ENCODE measurements at regions not wholly inside any gene's neighbourhood (a gene's known extent, or its start where the extent isn't known, plus 50 kb on each side); places are given as distances from the start of the nearest gene placed in this dataset.

DNA sequence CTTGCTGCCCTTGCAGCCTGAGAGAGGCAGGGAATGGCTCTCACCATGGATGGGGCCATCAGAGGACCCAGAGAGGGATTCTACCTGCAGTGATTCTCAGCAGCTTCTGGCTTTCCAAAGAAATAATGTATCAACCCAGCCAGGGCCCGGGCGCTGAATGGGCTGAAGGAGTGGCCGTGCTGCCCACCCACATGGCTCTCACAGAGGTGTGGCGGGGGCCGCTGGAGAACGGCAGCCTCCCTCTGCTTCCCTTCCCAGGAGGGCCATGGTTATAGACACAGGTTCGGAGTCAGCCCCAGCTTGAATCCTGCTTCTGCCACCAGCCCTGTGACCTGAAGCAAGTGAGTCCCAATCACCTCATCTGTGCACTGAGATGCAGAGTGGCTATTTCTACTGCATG lies 82.7 kb downstream of the THAP12 start:
- in situ Hi-C loops (cut with HindIII; ENCODE audit: low sequenced_read_pairs), result no loop called here
- DNase-seq (ENCODE audit: low spot score), result no peak

DNA sequence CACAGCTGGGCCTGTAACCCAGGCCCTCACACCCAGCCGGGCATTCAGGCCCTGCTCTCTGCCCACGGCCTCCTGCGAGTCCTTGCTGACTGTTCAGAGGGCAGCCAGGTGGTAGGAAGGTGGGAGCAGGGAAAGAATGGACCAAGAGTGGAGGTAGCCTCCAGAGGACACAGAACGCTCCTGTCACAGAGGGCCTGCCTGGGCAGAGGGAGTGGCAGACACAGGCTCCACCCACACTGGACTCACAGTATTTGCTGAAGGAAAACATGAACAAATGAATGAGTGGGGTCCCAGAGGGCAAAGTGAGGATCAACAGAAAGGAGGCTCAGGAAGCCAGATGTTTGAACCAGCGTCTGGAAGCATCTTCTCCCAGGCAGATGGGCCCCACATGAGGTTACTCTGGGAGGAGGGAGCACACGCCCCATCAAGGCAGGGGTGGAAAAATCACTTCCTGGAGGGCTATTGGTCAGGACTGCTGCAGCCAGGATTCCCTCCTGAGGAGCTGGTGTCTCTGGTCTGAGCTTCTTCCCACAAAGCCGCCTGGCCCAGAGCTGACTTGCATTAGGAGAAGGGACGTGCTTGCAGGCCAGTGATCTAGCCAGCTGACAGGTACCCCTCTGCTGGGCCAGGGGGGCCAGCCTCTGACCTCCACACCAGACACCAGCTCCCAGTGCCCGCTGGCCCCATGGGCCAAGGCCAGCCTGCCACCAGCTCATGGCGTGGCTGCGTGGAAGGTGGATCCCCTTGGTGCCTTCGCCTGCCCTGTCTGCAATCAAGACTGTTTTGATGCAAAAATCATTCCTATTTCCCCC lies 84.0 kb downstream of the THAP12 start:
- DNase-seq (ENCODE audit: low spot score), result no peak
- in situ Hi-C loops (cut with HindIII; ENCODE audit: low sequenced_read_pairs), result no loop called here

DNA sequence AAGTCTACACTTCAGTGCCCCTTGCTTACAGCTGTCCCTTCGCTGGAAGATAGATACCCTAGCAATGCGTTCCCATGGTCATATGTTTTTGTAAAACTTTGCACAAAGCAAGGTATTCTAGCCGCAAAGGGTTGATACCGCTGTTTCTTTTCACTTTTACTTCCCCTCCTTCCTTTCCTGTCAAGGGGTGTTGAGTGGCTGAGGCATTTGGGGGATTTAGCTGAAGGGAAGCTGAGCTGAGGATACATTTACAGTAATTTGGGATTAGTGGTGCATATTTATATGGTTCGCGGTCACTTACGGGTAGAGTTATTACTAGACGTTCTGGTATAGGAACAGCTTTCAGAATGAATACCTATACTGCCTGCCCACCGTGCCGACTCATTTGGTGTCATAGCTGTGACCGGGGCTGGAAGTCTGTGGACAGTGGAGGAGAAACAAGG lies 86.9 kb upstream of the WNT11 start:
- DNase-seq (ENCODE audit: low spot score), result no peak
- in situ Hi-C loops (cut with HindIII; ENCODE audit: low sequenced_read_pairs), result no loop called here

DNA sequence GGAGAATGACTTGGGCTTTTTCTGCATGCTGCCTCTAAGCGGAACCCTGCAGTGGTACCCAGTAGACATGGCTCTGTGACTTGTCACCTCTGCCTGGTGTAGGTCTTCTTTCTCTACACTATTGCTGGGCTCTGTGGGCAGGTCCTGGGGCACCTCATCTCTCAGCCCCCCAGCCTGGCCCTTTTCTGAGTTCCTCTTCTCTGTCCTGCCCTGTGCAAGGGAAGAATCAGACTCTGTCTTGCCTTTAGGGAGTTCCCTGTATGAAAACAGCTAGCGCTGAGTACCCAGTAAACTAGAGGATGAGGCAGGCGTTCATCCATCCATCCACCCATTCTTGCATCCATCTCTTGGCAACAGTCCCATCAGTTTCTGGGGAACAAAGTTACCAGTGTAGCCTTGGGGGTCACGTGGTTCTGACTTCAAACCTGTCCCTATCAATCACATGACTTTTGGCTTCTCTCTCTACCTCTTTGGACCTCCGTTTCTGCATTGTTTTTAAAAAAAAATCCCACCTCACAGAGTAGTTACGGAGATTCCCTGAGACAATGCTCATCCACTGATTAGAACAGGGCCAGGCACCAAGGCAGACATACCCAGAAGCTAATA lies 86.4 kb upstream of the WNT11 start:
- no peak for DNase-seq (ENCODE audit: low spot score)
- in situ Hi-C loops (cut with HindIII; ENCODE audit: low sequenced_read_pairs), result no loop called here

DNA sequence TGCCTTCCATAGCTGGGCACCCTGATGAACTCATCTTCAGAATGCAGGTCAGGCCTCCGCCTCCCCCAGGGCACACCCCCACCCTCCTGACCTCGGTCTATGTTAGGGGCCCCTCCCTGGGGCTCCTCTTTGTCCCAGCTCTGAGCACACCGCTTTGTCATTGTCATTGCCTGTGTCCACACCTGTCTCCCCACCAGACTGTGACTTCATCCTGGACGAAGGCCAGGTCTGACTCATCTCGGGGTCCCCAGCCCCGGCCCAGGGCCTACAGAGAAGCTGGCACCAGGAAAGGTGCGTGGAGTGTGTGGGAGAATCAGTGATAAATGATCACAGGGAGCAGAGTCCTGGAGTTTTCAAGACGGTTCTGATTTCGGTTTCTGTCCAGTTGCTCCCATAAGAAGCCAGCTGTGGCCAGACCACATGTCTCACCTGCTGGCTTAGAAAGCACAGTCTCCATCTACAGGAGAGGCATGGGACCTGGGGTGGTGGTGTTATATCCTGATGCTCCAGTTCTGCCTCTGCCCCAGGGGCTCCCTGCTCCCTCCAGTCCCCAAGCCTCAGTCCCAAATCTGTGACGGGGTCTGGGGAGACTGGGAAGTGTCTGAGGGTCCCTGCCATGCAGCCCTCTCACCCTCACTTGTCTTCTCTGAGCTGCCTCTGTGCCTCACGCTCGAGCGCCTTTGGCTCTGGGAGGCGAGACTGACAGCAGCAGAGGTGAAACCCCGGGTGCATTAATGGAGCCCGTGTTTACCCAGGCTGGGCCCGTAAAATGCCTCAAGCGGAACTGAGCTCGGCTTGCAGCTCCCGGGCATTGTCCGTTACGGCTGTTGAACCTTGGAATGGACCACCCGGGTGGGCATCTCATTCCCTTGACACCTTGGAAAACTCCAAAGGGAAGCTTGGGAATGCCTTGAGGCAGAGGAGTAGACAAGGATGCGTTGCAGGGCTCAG lies 85.5 kb upstream of the WNT11 start:
- no peak for DNase-seq (ENCODE audit: low spot score)

DNA sequence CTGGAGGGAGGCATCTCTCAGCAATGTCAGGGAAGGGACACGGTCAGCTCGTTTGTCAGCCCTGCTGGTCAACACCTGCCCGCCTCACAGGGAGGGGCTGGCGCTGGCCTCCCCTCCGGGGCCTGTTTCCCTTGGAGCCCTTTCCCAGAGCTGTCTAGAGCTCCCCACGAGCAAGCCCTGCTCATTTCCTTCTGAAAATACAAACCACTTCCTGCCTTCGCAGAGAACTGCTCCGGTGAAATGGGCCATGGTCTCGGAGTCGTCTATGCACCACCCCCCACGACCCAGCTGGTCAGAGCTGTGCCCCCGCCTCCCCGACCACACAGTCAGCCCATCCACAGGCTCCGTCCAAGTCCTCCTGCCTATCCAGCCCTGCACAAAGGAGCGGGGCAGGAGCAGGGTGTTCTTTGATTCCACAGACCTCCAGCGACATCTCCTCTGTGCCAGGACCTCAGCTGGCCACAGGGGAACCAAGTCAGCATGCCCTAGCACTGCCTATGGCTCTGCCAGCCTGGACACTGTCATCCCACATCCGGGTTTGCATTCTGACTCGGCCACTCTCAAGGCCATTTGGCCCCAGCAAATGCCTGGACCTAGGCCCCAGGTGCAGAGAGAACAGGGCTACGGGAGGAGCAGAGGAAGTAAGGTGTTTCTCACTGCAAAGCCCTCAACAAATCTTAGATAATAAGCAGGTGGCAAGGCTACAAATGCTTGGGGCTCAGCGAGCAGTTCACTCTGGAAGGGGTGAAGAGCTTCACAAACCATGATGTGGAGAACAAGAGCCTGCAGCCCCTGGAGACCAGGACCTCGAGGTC lies 82.1 kb upstream of the WNT11 start:
- in situ Hi-C loops (cut with HindIII; ENCODE audit: low sequenced_read_pairs), result no loop called here
- DNase-seq (ENCODE audit: low spot score), result no peak

More for the DNA sequence above, 85.5 kb upstream of the WNT11 start:
- in situ Hi-C loops (cut with HindIII; ENCODE audit: low sequenced_read_pairs), result no loop called here

DNA sequence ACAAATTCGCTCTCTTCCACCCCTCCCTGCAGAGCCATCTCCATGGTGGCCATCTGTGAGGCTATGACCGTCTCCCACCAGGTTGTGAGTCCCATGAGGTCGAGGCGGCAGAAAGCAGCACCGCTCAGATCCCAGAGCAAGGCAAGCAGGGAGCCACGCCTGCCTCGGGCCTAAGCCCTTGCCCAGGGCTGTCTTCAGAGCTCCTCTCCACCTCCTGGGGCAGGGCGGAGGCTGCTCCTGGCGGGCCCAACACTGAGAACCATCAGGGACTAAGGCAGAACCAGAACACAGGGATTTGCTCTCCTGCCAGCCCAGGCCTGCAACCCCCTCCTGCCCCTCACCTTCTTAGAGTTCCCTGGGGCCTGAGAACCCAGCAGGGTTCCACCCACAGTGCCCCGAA lies 80.9 kb upstream of the WNT11 start:
- in situ Hi-C loops (cut with HindIII; ENCODE audit: low sequenced_read_pairs), result no loop called here
- no peak for DNase-seq (ENCODE audit: low spot score)

DNA sequence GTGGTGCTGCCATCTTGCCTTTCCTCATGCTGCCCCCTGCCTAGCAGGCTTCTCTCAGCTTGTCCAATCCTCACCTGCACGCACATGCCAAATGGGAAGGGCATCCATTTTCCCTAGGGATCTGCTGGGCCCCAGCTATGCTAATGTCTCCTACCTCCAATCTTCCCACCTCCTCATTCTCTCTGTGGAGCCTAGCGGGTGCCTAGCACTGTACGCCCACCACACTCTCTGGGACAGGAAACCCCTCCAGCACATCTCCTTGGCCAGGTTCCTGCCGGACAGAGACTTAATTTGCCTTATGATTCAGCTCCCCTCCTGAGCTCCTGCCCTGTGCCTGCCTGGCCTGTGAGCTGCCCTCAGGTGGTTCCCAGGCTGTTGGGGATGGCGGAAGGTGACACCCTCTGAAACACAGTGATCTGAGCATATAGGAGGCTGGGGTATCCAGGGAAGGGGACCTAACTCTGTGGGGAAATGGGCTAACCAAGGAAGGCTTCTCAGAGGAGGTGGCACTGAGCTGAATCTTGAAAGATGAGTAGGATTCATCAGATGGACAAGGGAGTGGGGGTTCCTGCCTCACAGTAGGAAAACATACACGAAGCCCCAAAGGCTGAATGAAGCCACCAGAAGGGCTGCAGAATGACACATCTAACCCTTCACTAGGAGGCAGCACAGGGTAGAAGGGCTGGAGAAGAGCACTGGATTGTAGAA lies 79.2 kb upstream of the WNT11 start:
- no peak for DNase-seq (ENCODE audit: low spot score)
- in situ Hi-C loops (cut with HindIII; ENCODE audit: low sequenced_read_pairs), result no loop called here

DNA sequence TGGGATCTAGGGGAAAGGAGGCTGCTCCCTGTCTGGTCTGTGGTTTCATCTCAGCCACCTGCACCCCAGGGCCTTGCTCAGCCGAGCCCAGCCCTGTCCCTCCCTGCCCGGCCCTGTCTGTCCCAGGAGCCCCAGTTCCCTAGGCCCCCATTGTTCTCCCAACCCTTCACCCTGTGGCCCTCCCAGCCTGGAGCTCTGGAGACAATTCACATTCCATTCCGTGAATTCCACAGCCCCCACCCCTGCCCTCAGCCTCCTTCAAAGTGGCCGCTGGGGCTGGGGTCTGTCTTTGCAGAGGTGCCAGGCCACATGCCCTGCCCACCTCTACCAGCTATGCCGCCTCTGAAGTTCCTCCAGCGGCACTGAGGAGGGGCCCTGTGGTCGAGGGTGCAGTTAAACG lies 77.9 kb upstream of the WNT11 start:
- in situ Hi-C loops (cut with HindIII; ENCODE audit: low sequenced_read_pairs), result no loop called here
- no peak for DNase-seq (ENCODE audit: low spot score)

DNA sequence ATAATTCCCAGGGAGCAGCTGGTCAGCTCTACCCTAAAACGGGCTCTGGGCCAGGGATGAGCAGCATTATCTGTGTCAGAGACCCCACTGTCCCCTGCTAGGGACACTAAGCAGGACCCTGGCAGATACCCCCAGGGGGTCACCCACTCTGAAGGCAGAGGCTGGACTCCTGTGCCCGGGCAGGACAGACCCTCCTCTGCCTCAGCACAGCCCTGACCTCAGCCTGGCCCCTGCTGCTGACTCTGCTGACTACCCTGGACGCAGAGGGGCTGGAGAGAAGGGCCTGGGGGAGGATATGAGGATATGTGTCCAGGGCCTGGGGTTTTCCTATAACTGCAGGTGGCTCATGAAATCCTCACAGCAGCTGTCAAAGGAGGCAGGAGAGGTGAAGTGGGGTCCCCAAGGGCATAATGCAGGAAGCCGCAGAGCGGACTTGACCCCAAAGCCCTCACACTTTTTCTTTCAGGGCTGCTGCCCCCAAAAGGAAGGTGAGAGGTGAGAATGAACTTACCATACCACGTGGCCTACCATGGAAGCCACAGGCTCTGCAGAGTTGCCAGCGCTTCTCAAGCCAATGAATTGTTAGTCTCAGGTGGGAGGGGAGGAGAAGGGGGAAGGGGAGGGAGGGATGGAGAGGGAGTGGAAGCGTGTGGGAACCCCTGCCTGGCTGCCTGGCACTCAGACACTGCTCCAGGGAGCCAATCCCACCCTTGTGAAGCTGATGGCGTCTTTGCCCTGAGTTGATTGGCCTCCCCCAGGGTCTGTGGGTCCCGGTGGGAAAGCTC lies 76.7 kb upstream of the WNT11 start:
- in situ Hi-C loops (cut with HindIII; ENCODE audit: low sequenced_read_pairs), result no loop called here
- no peak for DNase-seq (ENCODE audit: low spot score)

DNA sequence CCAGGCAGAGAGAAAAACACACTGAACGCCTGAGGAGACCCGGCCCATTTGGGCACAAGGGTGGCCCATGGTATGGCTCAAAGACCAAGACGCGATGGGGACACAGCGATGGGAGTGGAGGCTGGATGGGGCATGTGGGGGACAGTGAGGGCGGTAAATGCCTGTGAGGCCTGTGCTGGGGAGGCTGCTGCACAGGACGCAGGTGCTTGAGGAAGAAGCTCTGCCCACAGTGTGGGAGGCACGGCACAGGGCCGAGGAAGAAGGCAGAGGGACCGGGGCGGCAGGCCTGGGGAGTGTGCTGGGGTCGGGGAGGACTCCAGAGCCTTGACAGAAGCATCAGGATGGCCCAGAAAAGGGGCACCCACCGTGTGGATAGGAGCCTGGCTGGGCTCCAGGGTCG lies 75.9 kb upstream of the WNT11 start:
- DNase-seq (ENCODE audit: low spot score), result no peak
- in situ Hi-C loops (cut with HindIII; ENCODE audit: low sequenced_read_pairs), result no loop called here

DNA sequence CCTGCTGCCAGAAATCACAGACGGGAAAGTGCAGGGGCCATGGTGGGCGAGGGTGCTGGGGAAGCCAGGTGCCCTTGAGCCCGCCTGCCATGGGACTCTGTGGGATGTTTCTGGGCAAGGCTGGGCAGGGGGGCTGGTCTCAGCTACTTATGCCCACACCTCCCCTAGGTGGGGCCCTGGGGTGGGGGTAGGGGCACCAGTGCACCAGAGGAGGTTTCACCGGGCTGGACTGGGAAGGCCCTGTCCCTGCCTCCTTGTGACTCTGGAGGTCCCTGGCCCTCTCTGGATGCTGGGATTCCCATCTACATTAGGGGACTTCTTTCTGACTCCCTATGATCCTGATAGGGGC lies 75.2 kb upstream of the WNT11 start:
- DNase-seq (ENCODE audit: low spot score), result no peak
- in situ Hi-C loops (cut with HindIII; ENCODE audit: low sequenced_read_pairs), result no loop called here

DNA sequence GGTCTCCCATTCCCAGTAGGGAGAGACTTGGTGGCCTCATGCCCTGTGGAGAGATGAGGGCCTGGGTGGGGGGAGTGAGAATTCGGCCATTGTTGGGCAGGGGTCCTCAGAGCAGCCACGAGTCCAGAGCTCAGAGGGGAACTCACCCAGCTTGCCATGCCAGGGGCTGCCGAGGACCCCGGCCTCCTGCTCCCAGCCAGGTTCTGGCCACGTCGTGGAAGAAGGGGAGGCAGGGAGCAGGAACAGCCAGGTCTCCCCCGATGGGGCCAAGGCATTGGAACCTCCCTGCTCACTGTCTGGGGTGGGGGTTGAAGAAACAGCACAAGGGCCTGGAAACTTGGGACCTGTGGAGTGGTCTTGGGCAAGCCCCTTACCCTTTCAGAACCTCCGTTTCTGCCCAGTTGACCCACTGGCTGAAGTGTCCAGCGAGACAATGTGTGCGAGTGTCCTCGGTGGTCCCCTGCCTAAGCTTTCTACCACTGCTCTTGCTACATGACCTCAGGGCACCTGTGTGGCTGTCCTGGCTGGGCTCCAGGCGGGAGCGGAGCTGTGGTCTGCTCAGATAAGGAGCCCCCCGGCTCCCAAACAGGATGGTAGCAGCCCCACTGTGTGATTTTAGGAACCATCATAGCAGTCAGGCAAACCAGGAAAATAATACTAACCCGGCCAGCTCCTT lies 74.7 kb upstream of the WNT11 start:
- in situ Hi-C loops (cut with HindIII; ENCODE audit: low sequenced_read_pairs), result no loop called here
- no peak for DNase-seq (ENCODE audit: low spot score)

DNA sequence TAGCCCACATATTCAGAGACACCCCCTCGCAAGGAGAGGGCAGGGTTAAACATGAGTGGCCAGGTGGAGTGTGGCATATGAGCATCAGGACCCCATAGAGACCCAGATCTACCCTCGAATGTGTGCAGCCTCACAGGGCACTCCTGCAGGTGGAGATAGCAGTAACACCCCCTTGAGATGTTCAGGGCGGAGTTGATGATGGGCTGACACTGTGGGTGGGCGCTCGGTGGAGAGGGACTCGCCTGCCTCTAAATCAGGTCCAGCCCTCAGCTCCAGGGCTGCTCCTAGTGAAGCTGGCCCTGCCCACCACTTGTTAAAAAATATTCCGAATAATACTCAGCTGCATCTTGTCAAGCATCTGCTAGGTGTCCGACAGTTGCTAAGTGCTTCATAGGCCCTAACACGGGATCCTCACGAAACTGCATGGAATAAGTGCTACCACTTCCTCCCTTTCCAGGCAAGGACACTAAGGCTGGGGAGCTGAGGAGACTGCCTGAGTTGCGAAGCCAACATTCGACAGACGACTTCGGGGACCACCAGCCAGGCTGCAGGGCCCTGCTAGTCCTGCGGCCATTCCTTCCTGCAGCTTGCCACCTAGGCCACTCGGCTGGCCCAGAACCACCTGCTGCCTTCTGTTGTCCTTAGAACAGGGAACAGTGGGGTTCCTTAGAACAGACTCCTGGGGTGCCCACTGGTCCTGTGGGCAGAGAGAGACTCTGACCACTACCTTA lies 74.0 kb upstream of the WNT11 start:
- no peak for DNase-seq (ENCODE audit: low spot score)
- in situ Hi-C loops (cut with HindIII; ENCODE audit: low sequenced_read_pairs), result no loop called here

DNA sequence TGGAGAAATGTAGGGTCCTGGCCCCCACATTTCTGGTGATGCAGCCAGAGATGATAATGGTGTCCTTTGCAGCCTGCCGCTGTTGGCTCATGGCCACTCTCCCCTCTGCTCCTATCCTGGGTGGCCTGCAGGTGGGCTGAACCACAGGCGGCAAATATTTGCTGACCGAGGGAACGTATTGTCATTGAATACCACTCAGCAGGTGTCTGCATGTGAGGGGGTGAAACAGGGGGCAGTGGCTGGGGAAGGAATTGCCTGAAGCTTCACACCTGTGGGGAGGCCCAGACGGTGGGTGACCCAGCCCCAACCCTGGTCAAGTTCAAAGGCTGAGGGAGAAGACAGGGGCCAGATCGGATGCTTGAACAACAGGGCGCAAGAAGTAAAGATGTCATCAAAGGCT lies 73.3 kb upstream of the WNT11 start:
- DNase-seq (ENCODE audit: low spot score), result no peak
- in situ Hi-C loops (cut with HindIII; ENCODE audit: low sequenced_read_pairs), result no loop called here

DNA sequence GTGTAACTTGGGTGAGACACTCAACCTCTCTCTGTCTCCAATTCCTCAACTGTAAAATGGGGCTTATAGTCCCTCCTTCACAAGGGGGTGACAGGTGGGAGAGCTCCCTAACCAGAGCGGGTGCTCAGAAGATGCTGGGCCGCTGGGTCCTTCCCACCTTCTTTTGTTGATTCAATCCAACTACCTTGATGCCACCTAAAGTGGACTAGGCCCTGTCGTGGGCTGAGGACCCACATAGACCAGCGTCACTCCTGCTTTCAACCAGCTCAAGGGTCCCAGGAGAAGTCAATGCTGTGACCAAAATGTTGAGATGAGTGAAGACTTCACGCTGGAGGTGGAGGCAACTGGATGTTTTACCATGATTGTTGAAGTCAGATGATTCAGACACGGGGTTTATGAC lies 72.7 kb upstream of the WNT11 start:
- in situ Hi-C loops (cut with HindIII; ENCODE audit: low sequenced_read_pairs), result no loop called here
- no peak for DNase-seq (ENCODE audit: low spot score)

DNA sequence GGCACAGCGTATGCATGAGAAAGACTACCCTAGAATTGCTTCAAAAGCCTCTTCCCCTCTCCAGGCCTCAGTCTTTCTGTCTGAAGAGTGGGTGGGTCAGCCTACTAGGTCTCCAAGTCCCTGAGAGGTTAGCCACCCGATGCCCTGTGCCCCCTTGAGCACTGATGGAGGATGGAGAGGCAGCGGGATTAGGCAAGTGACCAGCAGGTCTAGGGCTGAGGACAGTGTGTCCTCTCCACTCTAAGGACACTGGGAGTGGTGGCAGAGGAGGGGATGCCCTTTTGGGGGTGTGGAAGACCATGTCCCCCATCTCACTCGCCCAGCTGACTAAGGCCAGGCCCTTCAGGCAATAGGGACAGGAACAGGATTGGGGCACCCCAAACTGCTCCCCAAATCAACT lies 72.2 kb upstream of the WNT11 start:
- in situ Hi-C loops (cut with HindIII; ENCODE audit: low sequenced_read_pairs), result no loop called here
- no peak for DNase-seq (ENCODE audit: low spot score)

Measured in G401 (cell line).